OCI-LY1 (cell line): ENCODE measurements at regions not wholly inside any gene's neighbourhood (a gene's known extent, or its start where the extent isn't known, plus 50 kb on each side); places are given as distances from the start of the nearest gene placed in this dataset.

ENCODE experiments used
- EZH2 ChIP-seq: fragments of 200-600 bp; sonication (generic), shearing (Covaris generic); IDR thresholded peaks from 2 replicates; pipeline ENCODE4 v1.8.0; 2017; ENCODE audit warnings: borderline replicate concordance, mixed run types, mild to moderate bottlenecking, antibody characterized with exemption, low read length, moderate library complexity, mixed read lengths
- TF ChIP-seq, protein P1 (sequence below): fragments of 200-600 bp; sonication (generic), shearing (Covaris generic); IDR thresholded peaks from 2 replicates; pipeline ENCODE4 v1.5.1; 2017; ENCODE audit warnings: mild to moderate bottlenecking, antibody characterized with exemption, low read length, moderate library complexity, mixed read lengths

- TF ChIP-seq, protein P1, sequence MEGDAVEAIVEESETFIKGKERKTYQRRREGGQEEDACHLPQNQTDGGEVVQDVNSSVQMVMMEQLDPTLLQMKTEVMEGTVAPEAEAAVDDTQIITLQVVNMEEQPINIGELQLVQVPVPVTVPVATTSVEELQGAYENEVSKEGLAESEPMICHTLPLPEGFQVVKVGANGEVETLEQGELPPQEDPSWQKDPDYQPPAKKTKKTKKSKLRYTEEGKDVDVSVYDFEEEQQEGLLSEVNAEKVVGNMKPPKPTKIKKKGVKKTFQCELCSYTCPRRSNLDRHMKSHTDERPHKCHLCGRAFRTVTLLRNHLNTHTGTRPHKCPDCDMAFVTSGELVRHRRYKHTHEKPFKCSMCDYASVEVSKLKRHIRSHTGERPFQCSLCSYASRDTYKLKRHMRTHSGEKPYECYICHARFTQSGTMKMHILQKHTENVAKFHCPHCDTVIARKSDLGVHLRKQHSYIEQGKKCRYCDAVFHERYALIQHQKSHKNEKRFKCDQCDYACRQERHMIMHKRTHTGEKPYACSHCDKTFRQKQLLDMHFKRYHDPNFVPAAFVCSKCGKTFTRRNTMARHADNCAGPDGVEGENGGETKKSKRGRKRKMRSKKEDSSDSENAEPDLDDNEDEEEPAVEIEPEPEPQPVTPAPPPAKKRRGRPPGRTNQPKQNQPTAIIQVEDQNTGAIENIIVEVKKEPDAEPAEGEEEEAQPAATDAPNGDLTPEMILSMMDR = no peak
- no peak for TF ChIP-seq EZH2
Observed at GRCh38 chrX:43373032-43373431, 283.1 kb upstream of the MAOA start.
